GM19025 (cell line): ENCODE measurements at regions not wholly inside any gene's neighbourhood (a gene's known extent, or its start where the extent isn't known, plus 50 kb on each side); places are given as distances from the start of the nearest gene placed in this dataset.
A peak's percentile ranks its signal among the peaks of the same experiment; 100 is the strongest.

ENCODE experiments used
- ATAC-seq: cut with Tn5 transposase; IDR thresholded peaks from one replicate; pipeline ENCODE4 v1.9.1; 2021; ENCODE audit warnings: mild to moderate bottlenecking, low read depth, moderate library complexity; ENCODE audit not compliant: unreplicated experiment

GRCh38 chr6:156725712-156726111, 51.5 kb upstream of the ARID1B start:
- ATAC-seq: no peak

- no peak for ATAC-seq
Measured at GRCh38 chr6:156720691-156721685, 56.2 kb upstream of the ARID1B start.

DNA sequence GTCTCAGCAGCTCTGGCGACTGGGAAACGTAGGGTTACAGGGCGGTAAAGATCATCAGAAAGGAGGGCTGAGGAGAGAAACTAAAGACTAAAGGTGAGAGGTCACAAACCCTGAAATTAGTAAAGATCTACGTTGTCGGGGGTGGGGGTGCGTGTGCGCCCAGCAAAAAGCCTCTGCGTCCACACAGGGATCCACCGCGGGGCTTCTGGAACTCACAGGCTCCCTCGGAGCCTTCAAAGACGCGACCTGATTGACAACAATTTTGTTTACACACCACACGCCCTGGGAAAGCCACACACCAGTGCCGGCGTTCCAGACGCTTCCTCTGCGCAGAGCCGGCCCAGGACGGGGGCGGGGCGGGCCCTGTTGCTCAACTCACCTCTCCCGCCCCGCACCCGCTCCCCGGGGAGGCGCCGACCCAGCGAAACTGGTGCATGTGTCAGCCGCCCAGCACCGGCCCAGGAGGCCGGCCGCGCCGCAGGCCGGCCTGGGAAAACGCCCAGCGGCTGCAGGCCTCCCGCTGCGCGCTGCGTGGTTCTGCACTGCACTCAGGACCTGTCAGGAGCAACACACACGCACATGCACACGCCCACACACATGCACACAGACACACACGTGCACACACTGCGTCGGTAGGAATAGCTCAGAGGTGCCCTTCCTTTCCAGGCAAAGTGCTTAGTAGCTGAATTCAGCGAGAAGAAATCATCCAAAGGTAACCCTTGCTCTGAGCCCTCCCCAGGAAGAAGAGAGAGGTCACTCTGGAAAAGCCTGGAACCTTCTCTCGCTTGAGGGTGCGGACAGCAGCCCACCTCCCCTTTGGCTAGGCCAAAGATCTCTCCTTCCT, 57.2 kb upstream of the ARID1B start:
- ATAC-seq: peak; percentile 86

DNA sequence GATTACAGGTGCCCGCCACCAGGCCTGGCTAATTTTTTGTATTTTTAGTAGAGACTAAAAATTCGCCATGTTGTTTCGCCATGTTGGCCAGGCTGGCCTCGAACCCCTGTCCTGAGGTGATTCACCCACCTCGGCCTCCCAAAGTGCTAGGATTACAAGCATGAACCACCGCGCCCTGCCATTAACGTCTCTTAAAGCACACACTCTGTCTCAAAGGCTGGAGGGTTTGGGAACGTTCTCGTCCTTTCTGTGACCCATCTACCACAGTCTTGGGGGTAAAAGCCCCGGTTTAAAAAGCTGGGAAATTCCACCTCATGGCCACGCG, 57.8 kb upstream of the ARID1B start:
- no peak for ATAC-seq

- no peak for ATAC-seq
Measured at GRCh38 chr6:156718647-156719394, 58.4 kb upstream of the ARID1B start.

DNA sequence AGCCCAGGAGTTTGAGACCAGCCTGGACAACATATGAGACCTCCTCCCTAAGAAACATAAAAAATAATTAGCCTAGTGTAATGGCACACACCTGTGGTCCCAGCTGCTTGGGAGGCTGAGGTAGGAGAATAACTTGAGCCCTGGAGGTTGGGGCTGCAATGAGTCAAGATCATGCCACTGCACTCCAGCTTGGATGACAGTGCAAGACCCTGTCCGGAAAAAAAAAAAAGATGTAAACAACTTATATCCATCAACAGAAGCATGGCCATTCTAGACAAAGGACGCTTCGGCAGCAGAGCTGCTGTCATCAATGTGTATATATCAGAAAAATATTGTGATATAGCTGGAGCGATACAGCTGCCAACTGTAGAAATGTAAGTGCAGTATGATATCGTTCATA, 59.6 kb upstream of the ARID1B start:
- ATAC-seq: no peak

DNA sequence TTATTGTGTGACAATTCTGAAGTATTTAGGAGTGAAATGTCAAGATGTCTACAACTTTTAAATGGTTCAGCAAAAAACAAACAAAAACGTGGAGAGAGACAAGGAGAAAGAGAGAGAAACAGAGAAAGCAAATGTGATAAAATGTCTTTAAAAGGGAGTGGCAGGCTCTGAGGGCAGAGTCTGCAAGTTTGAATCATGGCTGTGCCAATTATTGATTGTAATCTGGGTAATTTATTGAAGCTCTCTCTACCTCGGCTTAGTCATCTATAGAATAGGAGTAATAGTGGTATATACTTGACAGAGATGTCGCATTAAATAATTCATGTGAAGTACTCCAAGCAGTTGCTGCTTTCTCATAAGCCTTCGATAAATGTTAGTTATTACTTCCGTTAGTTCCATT, 61.3 kb upstream of the ARID1B start:
- no peak for ATAC-seq

DNA sequence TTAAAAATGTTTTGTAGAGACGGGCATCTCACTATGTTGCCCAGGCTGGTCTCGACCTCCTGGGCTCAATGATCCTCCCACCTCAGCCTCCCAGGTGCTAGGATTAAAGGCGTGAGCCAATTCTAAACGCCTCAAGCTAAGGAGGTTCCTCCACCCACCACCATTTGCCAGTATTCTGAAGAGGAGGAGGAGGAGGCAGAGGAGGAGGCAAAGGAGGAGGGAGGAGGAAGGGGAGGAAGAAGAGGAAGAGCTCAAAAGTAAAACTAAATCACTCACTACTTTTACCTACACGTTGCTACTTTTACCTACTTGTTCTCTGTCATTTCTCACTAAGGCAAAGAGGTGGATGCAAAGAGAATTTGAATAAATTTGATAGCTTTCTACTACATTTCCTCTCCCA, 63.6 kb upstream of the ARID1B start:
- ATAC-seq: no peak

DNA sequence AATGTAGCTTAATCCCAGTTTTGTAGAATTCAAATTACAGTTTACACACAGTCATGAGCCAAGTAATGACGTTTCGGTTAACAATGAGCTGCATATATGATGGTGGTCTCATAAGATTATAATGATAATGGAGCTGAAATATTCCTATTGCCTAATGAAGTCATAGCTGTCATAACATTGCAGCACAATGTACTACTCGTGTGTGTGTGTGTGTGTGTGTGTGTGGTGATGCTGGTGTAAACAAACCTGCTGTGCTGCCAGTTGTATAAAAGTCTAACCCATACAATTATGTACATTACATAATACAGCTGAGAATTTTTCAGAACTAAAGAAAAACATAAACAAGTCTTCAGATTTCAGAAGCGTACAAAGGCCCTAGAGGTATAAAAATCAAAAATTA, 66.7 kb upstream of the ARID1B start:
- no peak for ATAC-seq

- ATAC-seq: no peak
Measured at GRCh38 chr6:156707818-156708217, 69.4 kb upstream of the ARID1B start.

DNA sequence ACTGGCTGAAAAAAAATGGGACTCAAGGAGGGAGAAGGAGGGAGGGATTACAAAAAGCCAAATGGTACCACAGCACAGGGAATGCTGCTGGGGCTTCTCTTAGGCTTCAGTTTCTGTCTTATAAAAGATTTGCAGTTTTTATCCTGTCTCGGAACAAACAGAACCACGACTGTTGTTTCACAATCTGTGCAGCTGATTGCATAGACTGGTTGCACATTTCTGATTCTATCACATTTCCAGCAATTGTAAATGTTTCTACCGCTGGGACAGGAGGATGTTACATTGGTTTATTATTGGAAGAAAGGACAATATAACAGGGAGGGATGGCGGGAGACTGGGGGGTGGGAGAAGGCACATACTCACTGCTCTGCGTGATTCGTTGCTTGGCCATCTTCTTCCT, 73.5 kb upstream of the ARID1B start:
- no peak for ATAC-seq

DNA sequence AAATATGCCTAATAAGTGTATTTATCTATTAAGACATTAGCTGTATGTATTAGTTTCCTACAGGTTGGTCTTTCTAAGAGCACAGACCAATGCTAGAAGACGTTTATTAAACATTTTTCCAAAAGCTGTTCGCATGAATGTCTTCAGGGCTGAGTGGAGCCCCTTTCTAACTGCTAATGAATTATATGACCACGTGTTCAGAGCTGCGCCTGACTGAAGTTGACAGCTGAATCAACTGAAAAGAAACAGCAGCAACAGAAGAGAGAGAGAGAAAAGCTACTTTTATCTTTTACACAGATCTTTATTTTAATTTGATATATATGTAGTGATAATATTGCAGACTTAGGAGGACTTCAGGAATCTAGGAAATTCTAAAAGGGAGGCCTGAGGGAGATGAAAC, 75.2 kb upstream of the ARID1B start:
- ATAC-seq: no peak

GRCh38 chr6:156700440-156701057, 76.6 kb upstream of the ARID1B start:
- no peak for ATAC-seq

GRCh38 chr6:156699935-156700334, 77.2 kb upstream of the ARID1B start:
- no peak for ATAC-seq

DNA sequence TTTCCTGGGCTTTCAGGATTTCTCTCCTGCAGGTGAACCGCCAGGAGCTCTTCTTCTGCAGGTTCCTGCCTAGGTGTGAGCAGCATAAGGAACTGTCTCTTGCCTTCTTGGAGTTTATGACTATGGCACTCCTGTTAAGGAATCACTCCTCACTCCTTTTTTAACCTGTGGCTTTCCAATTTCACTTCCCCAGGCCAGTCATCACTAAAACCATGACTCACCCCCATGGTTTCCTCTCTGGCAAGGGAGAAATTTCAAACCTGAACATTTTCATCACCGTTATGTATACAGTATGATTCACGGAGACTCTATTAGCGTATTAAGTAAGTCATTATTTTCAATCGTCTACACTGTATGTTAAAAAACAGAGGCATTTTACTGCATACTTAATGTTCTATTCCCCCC, 78.2 kb upstream of the ARID1B start:
- peak; percentile 33 for ATAC-seq

DNA sequence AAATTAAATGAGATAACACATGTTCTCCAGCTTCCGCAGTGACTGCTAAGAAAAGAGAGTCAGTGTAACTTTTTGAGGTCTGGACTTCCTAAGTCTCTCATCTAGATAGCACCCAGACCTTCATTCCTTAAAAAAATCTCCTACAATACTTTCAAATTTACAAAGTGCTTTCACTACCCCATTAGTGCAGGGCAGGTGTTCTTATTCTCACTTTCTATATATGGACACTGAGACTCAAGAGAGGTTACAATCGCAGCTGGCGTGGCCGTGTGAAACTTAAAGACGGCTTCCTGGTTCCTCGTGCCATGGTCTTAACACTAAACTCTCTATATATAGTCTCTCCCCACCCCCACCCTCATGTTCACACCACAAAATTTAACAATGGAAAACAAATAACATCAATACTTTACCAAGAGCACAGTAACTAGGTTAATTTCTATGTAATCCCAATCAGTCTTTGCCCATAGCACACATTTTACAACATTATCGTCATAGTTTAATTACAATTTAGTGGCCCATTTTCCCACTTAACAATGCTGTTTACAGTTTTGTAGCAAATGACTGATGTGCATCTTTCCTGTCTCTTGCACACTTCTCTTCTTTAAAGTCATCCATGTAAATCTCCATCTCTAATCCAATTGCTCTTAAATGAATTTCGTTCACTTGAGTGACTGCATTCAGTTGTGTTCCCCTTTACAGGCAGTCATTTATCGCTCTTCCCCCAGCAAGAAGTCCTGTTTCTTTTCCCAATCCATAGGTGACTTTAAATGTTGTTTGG, 78.8 kb upstream of the ARID1B start:
- peak; percentile 87 for ATAC-seq

GRCh38 chr6:156697225-156697830, 79.8 kb upstream of the ARID1B start:
- no peak for ATAC-seq

DNA sequence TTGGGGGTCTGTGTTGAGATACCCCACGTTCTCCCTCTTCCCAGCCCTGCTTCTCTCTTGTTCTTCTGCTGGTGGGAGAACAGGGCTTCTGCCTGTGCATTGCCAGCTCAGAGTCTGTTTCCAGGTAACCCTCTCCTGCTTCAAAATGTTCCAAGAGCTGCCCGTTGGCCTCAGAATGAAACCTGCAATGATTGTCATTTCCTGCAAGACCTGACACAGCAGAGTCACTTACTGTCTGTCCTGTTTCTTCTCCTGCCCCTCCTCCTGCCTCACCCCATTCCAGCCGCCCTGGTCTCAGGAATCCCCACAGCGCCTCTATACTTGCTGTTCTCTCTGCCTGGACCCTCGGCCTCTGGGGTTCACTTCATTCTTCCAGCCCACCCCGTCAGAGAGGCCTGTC, 81.4 kb upstream of the ARID1B start:
- no peak for ATAC-seq

DNA sequence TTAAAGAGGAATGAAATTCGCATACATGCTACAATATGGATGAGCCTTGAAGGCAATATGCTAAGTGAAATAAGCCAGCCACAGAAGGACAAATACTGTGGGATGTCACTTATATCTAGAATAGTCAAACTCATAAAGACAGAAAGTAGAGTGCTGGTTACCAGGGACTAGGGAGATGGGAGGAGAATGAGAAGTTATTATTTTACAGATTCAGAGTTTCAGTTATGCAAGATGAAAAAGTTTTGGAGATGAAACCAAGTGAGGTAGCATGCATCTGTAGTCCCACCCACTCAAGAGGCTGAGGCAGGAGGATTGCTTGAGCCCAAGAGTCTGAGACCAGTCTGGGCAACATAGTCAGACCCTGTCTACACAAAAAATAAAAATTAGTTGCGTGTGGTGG, 82.5 kb upstream of the ARID1B start:
- ATAC-seq: no peak
